A549 (cell line): ENCODE measurements at regions not wholly inside any gene's neighbourhood (a gene's known extent, or its start where the extent isn't known, plus 50 kb on each side); places are given as distances from the start of the nearest gene placed in this dataset.

Source experiments
- ATAC-seq, 2 experiments: fragments of 200-7000 bp in 1 of 2; fragments of >200 bp in 1 of 2; cut with Nextera tagmentation in 1 of 2; cut with Tn5 transposase in 1 of 2; 3 replicates each; pipeline versions ENCODE4 v1.8.0 to v1.9.1; 2018 to 2020; ENCODE audit warnings: mild to moderate bottlenecking in 1 of 2, moderate library complexity in 1 of 2
- CTCF ChIA-PET: fragments of 300-600 bp; sonication (Branson Sonifier 250); formaldehyde crosslinking; extraction: SDS; loops from one replicate; lab custom pipeline; 2021; ENCODE audit warnings: antibody characterized with exemption, inconsistent platforms; lab: Yijun Ruan, JAX
- POLR2A ChIA-PET: fragments of 350-600 bp; formaldehyde crosslinking; extraction: SDS; loops from one replicate; lab custom pipeline; 2021; ENCODE audit warnings: antibody characterized with exemption, inconsistent platforms; lab: Yijun Ruan, JAX
- DNase-seq, 2 experiments: peaks; one replicate each; pipeline versions ENCODE4 v3.0.0 to v3.0.0-alpha.2; 2011 to 2016; ENCODE audit warnings: low read depth in 1 of 2, low spot score in 1 of 2
- FAIRE-seq: peaks from 2 replicates; lab custom pipeline; 2011; peaks lifted over from hg19 to GRCh38; lab: Jason Lieb, UNC
- H3K27ac ChIP-seq, 2 experiments: fragments of >200 bp; sonication (Bioruptor Twin); formaldehyde crosslinking; 3 replicates each; pipeline ENCODE4 v1.5.1; 2016 to 2017
- H3K4me1 ChIP-seq: fragments of >200 bp; sonication (Bioruptor Twin); formaldehyde crosslinking; 3 replicates; pipeline ENCODE4 v1.6.1; 2016
- H3K4me2 ChIP-seq: fragments of >200 bp; sonication (Bioruptor Twin); formaldehyde crosslinking; 3 replicates; pipeline ENCODE4 v1.6.1; 2016
- H3K4me3 ChIP-seq: fragments of >200 bp; sonication (Bioruptor Twin); formaldehyde crosslinking; 3 replicates; pipeline ENCODE4 v1.5.1; 2016
- H3K9me3 ChIP-seq: fragments of >200 bp; sonication (Bioruptor Twin); formaldehyde crosslinking; 3 replicates; pipeline ENCODE4 v1.6.1; 2016
- CEBPB ChIP-seq, 2 experiments: fragments of >200 bp in 1 of 2; sonication (Bioruptor Twin) in 1 of 2; formaldehyde crosslinking in 1 of 2; IDR thresholded peaks; 2 replicates each; pipeline ENCODE4 v1.6.1; 2012 to 2016
- CTCF ChIP-seq: fragments of >200 bp; sonication (Bioruptor Twin); formaldehyde crosslinking; IDR thresholded peaks from 3 replicates; pipeline ENCODE4 v1.5.1; 2016
- EP300 ChIP-seq, 2 experiments: fragments of >200 bp; sonication (Bioruptor Twin); formaldehyde crosslinking; IDR thresholded peaks; 2 replicates in 1 of 2; 3 replicates in 1 of 2; pipeline ENCODE4 v1.6.1; 2016 to 2017
- ESRRA ChIP-seq: fragments of 150-350 bp; IDR thresholded peaks from 2 replicates; pipeline ENCODE4 v1.6.1; 2014; ENCODE audit warnings: mild to moderate bottlenecking, low read length, borderline replicate concordance
- JUN ChIP-seq, 2 experiments: fragments of >200 bp; sonication (Bioruptor Twin); formaldehyde crosslinking; IDR thresholded peaks; 2 replicates in 1 of 2; 3 replicates in 1 of 2; pipeline ENCODE4 v1.6.1; 2016 to 2017
- KDM1A ChIP-seq: fragments of 200-600 bp; sonication (generic); IDR thresholded peaks from 2 replicates; pipeline ENCODE4 v1.6.1; 2016; ENCODE audit warnings: low read depth, mild to moderate bottlenecking
- MAX ChIP-seq: IDR thresholded peaks from 2 replicates; pipeline ENCODE4 v1.6.1; 2012
- MYC ChIP-seq: IDR thresholded peaks from 2 replicates; pipeline ENCODE4 v1.6.1; 2012; ENCODE audit warnings: mild to moderate bottlenecking, inconsistent platforms, low read length, improper control_type of control experiment, borderline replicate concordance
- NR3C1 ChIP-seq: fragments of >200 bp; sonication (Bioruptor Twin); formaldehyde crosslinking; IDR thresholded peaks from 3 replicates; pipeline ENCODE4 v1.6.1; 2017
- POLR2A ChIP-seq: IDR thresholded peaks from 2 replicates; pipeline ENCODE4 v1.6.1; 2012; ENCODE audit warnings: mild to moderate bottlenecking, low read length
- RAD21 ChIP-seq, 2 experiments: fragments of >200 bp in 1 of 2; sonication (Bioruptor Twin) in 1 of 2; formaldehyde crosslinking in 1 of 2; IDR thresholded peaks in 1 of 2; conservative IDR thresholded peaks in 1 of 2; 2 replicates in 1 of 2; 3 replicates in 1 of 2; pipeline ENCODE4 v1.6.1; 2012 to 2018; ENCODE audit warnings: inconsistent platforms in 1 of 2
- RARB ChIP-seq: fragments of 250-450 bp; sonication (Bioruptor Pico); IDR thresholded peaks from 2 replicates; pipeline ENCODE4 v1.8.0; 2021; ENCODE audit warnings: mild to moderate bottlenecking, moderate library complexity
- REST ChIP-seq: fragments of 200-600 bp; sonication (generic); IDR thresholded peaks from 2 replicates; pipeline ENCODE4 v1.6.1; 2016; ENCODE audit warnings: antibody characterized with exemption, mild to moderate bottlenecking, moderate library complexity
- SMC3 ChIP-seq: fragments of >200 bp; sonication (Bioruptor Twin); formaldehyde crosslinking; IDR thresholded peaks from 3 replicates; pipeline ENCODE4 v1.6.1; 2018; ENCODE audit warnings: inconsistent platforms
- SREBF2 ChIP-seq: fragments of 450-650 bp; IDR thresholded peaks from 2 replicates; pipeline ENCODE4 v1.6.1; 2014; ENCODE audit warnings: mild to moderate bottlenecking, moderate library complexity
- TFCP2L1 ChIP-seq: fragments of 250-450 bp; sonication (Bioruptor Pico); IDR thresholded peaks from 2 replicates; pipeline ENCODE4 v1.5.0; 2021; ENCODE audit warnings: mild to moderate bottlenecking
- TP53 ChIP-seq: fragments of 250-450 bp; sonication (Bioruptor Pico); IDR thresholded peaks from 2 replicates; pipeline ENCODE4 v1.5.0; 2021; ENCODE audit warnings: mild to moderate bottlenecking, moderate library complexity
- ZSCAN20 ChIP-seq: fragments of 250-450 bp; sonication (Bioruptor Pico); IDR thresholded peaks from 2 replicates; pipeline ENCODE4 v1.8.0; 2022; ENCODE audit warnings: mild to moderate bottlenecking, moderate library complexity
- WGBS: methylation state at CpG from one replicate; pipeline ENCODE4 v1.1.6; 2017; ENCODE audit errors: missing lambda C conversion rate; 5-methylcytosine and 5-hydroxymethylcytosine counted together

GRCh38 chr5:29005386-29005785, 1967.0 kb upstream of the CDH9 start:
- no peak for FAIRE-seq

GRCh38 chr5:29002481-29002880, 1964.1 kb upstream of the CDH9 start:
- WGBS: 56% methylated on average over 6 of the region's 6 CpGs
- ChIA-PET POLR2A (no interaction called here), CTCF (no interaction called here)
- ATAC-seq (no peak), FAIRE-seq (no peak), DNase-seq (no peak)
- no peaks in the 10 kb centered on the region for H3K9me3 ChIP-seq
- H3K4me2 ChIP-seq: no peak overlapping the region
- no peak overlapping the region for H3K27ac ChIP-seq
- H3K4me1 ChIP-seq: no peaks in the 10 kb centered on the region
- TF ChIP-seq MYC (no peak), POLR2A (no peak), TP53 (CRISPR knock-in tag) (no peak), JUN (IDR thresholded peaks at IDR 0.05) (no peak)
- H3K4me3 ChIP-seq: no peak overlapping the region

More at GRCh38 chr5:29005386-29005785, 1967.0 kb upstream of the CDH9 start:
- ATAC-seq (peak in 1 of 2 experiments; percentile 58; a peak in 2 of 6 replicates), DNase-seq (peak in 1 of 2 experiments; percentile 46)
- TF ChIP-seq MYC (no peak), TFCP2L1 (no peak), CEBPB (IDR thresholded peaks at IDR 0.05) (no peak), RARB (CRISPR knock-in tag) (no peak), MAX (no peak), EP300 (IDR thresholded peaks at IDR 0.05) (no peak), SREBF2 (no peak), KDM1A (no peak), ESRRA (no peak), POLR2A (no peak), RAD21 (conservative IDR thresholded peaks at IDR 0.05 in 1 of 2, IDR thresholded peaks at IDR 0.05 in 1 of 2) (peak; percentile 8 to 22; a peak in 1 of 5 replicates), TP53 (CRISPR knock-in tag) (no peak), REST (no peak), SMC3 (peak; percentile 45; the same call in 2 of the 3 replicates), CTCF (peak; percentile 24; the same call in 1 of the 3 replicates), NR3C1 (no peak)
- no peak overlapping the region for H3K27ac ChIP-seq
- no peak overlapping the region for H3K4me3 ChIP-seq
- no peak overlapping the region for H3K4me2 ChIP-seq
- 24% methylated on average over 3 of the region's 3 CpGs for WGBS
- POLR2A ChIA-PET: no interaction called here
- H3K4me1 ChIP-seq: no peaks in the 10 kb centered on the region
- no peaks in the 10 kb centered on the region for H3K9me3 ChIP-seq
- CTCF ChIA-PET: interaction anchor here (1.5 kb wide), 1 partner anchor 213 kb away, joined by 5 read pairs; no protein-coding TSS in a partner anchor

GRCh38 chr5:29001666-29002065, 1963.3 kb upstream of the CDH9 start:
- no peak overlapping the region for H3K4me3 ChIP-seq
- no peaks in the 10 kb centered on the region for H3K4me1 ChIP-seq
- no peak overlapping the region for H3K27ac ChIP-seq
- FAIRE-seq (no peak), ATAC-seq (no peak), DNase-seq (peak in 1 of 2 experiments; percentile 9)
- no peak overlapping the region for H3K4me2 ChIP-seq
- 17% methylated on average over 3 of the region's 3 CpGs for WGBS
- ChIA-PET POLR2A (no interaction called here), CTCF (no interaction called here)
- no peak for TF ChIP-seq ZSCAN20 (CRISPR knock-in tag)
- no peaks in the 10 kb centered on the region for H3K9me3 ChIP-seq
